HG02870 (cell line): ENCODE measurements at regions not wholly inside any gene's neighbourhood (a gene's known extent, or its start where the extent isn't known, plus 50 kb on each side); places are given as distances from the start of the nearest gene placed in this dataset.

Experiments used
- ATAC-seq: cut with Tn5 transposase; IDR thresholded peaks from one replicate; pipeline ENCODE4 v1.9.1; 2021; ENCODE audit warnings: mild to moderate bottlenecking, moderate library complexity; ENCODE audit not compliant: unreplicated experiment

DNA sequence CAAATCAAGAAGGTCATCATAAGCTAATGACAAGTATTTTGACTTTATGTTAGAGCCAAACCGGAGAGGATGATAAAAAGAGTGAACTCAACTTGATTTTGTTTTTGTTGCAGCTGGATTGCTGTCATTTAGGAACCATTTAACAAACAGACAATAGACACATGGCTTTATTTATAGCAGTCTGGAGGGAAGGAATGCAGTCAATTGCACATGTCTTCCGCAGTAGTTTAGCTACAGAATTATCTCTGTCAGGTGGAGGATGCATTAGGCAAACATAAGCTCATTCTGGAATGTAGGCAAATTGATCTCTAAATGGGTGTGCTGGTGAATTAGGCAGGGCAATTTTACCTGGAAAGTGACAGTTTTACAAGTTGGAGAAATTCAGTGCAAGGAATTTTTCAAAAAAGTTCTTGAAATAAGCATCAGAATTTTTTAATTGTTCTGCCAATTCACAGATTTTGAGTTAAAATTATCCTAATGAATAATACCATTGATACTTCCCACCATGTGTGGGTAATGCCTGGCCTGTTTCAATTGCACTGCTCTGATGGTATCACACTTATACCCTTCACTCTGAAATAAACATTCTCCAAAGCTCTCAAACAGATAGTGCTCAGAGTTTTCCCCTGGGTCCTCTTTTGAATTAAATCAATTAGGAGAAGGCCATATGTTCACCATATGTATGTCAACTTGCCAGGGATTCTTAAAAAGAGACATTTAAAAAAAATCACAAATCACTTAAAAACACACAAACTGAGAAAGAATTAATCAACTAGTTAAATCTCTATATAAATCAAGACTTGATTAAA, 318.3 kb downstream of the NDFIP2 start:
- no peak for ATAC-seq

DNA sequence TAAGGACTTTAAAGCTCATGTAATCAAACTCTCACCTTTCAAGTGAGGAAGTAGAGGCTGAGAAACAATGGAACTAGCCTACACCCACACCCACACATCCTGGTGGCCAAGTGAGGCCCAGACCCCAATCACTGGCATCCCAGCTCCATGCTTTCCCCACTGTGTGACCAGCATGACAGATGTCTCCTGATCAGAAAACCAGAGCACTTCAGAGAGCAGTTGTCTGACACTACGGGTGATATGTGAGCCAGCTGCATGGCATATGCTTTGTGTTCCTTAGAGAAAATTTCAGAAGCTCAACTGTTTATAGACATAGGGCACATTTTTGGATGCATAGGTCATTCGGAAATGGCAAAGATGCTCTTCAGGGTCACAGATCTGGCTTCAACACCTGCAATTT, 315.2 kb downstream of the NDFIP2 start:
- no peak for ATAC-seq

GRCh38 chr13:79794931-79795330, 314.0 kb downstream of the NDFIP2 start:
- ATAC-seq = no peak

DNA sequence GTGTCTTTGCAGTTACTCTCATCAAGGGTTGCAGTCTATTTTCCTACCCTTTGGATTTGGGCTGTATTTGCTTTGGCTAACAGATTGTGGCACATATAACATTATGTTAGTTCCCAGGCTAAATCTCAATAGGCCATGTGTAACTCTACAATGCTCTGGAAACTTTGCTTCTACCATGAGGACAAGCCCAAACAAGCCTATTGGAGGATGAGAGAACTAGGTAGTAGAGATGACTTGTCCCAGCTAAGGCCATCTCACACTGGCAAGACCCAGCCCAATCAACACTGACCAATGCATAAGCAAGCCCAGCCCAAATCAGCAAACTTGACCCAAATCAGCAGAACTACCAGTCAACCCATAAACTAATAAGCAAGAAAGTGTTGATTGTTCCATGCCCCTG, 311.8 kb downstream of the NDFIP2 start:
- no peak for ATAC-seq

- no peak for ATAC-seq
Measured at GRCh38 chr13:79791471-79792042, 310.6 kb downstream of the NDFIP2 start.

DNA sequence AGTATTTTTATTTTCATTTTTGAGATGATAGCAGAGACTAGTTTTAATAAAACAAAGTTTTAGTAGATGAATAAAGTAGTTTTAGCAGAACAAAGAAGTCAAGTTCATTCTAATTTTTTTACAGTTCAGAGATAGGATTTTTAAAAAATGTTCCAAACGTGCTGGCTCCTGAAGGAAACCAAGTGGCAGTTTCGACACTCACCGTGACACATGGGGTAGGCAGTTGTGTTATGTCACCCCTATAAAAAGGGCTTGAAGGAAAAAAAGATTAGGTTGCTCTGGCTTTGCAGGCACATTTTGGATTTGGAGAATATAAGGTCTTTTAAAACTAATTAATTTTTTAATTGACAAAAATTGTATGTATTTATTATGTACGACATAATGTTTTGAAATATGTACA, 305.2 kb downstream of the NDFIP2 start:
- ATAC-seq = no peak

- ATAC-seq = no peak
Measured at GRCh38 chr13:79782541-79783205, 301.7 kb downstream of the NDFIP2 start.

GRCh38 chr13:79781829-79782540, 301.0 kb downstream of the NDFIP2 start:
- ATAC-seq = no peak

- no peak for ATAC-seq
Measured at GRCh38 chr13:79780240-79780639, 299.3 kb downstream of the NDFIP2 start.

- no peak for ATAC-seq
Measured at GRCh38 chr13:79779761-79780160, 298.8 kb downstream of the NDFIP2 start.

- ATAC-seq = peak; percentile 63
Measured at GRCh38 chr13:79778741-79779460, 297.9 kb downstream of the NDFIP2 start.

DNA sequence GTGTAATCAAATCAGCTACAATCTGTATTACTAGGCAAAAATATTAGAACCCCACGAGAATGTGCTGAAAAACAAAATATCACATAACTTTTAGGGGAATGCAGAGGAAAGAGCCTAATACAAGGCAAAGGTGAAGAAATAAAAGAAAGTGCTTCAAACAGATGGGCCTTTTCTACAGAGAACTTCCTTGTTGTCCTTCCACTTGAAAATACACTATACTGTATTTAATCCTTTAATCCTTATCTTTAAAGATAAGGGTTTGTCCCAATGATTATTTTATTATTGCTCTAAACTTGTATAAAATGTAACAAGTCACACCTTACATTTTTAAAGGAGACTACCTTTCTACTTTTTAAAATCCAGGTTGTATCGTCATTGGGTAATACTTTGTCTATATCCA, 296.5 kb downstream of the NDFIP2 start:
- ATAC-seq = no peak

DNA sequence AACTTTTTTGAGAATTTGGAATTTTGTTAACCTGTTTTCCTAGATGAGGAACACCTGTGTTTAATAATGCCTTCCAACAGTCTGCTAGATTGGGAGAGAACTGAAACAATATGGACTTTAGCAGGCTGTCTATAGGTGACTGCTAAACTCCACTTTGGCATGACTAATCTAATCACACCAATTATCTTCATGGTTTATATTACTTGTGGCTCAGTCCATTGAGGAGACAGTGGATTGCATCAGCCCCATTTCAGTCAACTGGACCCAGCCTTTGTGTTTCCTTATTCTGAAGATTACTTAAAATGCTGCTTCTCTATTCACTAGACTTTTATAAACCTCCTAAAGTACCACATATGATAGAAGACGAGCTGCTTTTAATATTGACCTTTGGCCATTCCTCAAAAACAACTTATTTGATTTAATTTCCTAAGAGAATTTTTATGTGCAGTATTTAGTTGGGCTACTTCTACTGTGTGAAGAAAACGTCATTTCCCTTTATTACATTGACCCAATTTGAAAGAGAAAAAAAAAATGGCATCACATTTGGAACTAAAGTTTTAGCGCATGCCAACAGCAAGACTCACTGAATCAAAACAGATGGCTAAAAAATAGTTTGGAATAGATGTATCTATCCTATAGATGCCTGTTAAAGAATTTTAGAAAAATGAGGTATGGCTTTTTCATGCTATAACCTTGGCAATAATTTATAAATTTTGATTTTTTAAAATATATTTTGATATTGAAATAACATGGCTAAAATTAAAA, 295.8 kb downstream of the NDFIP2 start:
- ATAC-seq = no peak

- no peak for ATAC-seq
Measured at GRCh38 chr13:79775830-79776229, 294.9 kb downstream of the NDFIP2 start.

- no peak for ATAC-seq
Measured at GRCh38 chr13:79772811-79773210, 291.9 kb downstream of the NDFIP2 start.

DNA sequence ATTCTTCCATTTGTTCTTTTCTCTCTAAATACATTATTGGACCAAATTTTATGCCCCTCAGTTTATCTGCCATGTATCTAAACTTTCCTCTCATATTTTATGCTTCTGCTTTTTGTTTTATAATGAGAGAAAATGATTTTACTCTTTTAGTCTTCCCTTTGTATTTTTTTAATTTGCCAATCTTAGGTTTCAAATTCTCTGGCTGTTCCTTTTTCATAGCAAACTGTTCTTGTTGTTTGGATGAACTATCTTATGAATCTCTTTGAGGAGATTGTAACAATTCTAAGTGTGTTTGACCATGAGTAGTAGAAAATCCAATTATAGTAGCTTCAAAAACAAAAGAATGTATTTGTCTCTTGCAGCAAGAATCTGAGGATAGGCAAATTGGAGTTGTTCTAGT, 290.5 kb downstream of the NDFIP2 start:
- no peak for ATAC-seq

GRCh38 chr13:79770056-79770455, 289.1 kb downstream of the NDFIP2 start:
- no peak for ATAC-seq

DNA sequence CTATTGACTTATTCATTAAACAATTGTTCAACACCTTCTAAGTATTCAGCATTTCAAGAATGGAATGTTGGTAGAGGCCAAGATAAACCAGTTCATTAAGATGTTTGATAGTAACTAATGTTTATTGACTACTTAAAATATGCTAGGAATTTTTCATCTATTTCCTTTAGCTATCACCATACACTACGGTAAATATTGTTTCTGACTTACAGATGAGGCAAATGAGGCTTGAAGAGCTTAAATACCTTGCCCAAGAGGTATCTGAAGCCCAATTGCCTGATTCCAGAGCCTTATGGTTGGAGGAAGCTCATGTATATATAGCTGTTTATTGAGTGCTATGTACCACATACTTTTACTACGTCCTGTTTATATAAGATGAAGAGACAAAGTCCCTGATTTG, 286.2 kb downstream of the NDFIP2 start:
- ATAC-seq = no peak

DNA sequence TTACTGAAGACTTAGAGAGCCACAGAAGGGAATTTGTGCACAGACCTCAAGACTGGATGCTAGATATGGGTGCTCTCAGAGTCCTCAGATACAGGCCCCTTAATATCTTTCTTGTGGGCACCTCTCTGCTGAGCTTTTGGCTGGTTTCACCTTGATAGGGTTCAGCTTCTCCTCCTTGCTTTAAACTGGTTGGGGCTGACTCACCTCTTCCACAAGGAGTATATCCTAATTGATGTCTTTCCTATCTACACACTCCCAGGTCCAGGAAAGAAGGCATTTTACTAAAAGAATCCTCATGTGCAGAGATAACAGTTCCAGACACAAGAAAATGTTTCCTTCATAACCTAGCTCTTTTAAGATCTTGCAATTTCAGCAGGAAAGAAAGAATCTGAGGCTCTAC, 284.4 kb downstream of the NDFIP2 start:
- no peak for ATAC-seq

GRCh38 chr13:79749984-79750551, 269.1 kb downstream of the NDFIP2 start:
- ATAC-seq = no peak
